ENCODE measurements at regions not wholly inside any gene's neighbourhood (a gene's known extent, or its start where the extent isn't known, plus 50 kb on each side); places are given as distances from the start of the nearest gene placed in this dataset.

DNA sequence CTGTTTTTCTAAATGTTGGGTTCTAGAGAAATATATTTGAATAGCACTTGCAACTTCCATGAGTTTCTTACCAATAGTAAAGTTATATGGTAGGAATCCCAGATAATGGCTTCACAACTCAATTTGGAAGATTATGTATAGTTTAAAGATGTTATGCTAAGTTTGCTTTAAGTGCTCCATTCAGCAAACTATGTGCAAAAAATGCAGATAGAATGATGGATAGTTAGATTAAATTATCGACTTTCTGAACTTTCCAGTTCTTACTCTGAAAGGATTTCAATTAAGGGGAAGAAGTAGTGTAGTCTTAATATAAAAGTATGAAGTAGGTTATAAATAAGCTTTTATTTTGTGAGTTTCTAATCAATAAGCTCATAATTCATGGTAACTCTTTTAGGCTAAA, 60.7 kb upstream of the NFKB1 start:
- TF ChIP-seq, protein P1, sequence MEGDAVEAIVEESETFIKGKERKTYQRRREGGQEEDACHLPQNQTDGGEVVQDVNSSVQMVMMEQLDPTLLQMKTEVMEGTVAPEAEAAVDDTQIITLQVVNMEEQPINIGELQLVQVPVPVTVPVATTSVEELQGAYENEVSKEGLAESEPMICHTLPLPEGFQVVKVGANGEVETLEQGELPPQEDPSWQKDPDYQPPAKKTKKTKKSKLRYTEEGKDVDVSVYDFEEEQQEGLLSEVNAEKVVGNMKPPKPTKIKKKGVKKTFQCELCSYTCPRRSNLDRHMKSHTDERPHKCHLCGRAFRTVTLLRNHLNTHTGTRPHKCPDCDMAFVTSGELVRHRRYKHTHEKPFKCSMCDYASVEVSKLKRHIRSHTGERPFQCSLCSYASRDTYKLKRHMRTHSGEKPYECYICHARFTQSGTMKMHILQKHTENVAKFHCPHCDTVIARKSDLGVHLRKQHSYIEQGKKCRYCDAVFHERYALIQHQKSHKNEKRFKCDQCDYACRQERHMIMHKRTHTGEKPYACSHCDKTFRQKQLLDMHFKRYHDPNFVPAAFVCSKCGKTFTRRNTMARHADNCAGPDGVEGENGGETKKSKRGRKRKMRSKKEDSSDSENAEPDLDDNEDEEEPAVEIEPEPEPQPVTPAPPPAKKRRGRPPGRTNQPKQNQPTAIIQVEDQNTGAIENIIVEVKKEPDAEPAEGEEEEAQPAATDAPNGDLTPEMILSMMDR (IDR thresholded peaks at IDR 0.05; ENCODE audit: extremely low read depth in 1 of 2, insufficient read depth in 1 of 2, low read depth in 1 of 2, low read length in 2 of 2): no peak
- TF ChIP-seq POLR2A (IDR thresholded peaks at IDR 0.05; ENCODE audit: low read depth, low read length): no peak
- TF ChIP-seq POLR2AphosphoS5 (IDR thresholded peaks at IDR 0.05; ENCODE audit: insufficient read depth, low read depth, low read length): no peak
- TF ChIP-seq EZH2 (IDR thresholded peaks at IDR 0.05; ENCODE audit: borderline replicate concordance, low read depth, low read length, severe bottlenecking): no peak
- no peak for TF ChIP-seq GATA2 (IDR thresholded peaks at IDR 0.05; ENCODE audit: insufficient read depth, insufficient read length, low read depth, low read length)
- TF ChIP-seq, protein P2, sequence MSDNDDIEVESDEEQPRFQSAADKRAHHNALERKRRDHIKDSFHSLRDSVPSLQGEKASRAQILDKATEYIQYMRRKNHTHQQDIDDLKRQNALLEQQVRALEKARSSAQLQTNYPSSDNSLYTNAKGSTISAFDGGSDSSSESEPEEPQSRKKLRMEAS (IDR thresholded peaks at IDR 0.05; ENCODE audit: insufficient read depth, insufficient read length): no peak
